Kidney (tissue), 13 donors: ENCODE measurements at regions not wholly inside any gene's neighbourhood (a gene's known extent, or its start where the extent isn't known, plus 50 kb on each side); places are given as distances from the start of the nearest gene placed in this dataset.

Experiments used
- DNase-seq, 5 donors: peaks; one replicate each; pipeline ENCODE4 v3.0.0-alpha.2; 2013 to 2020
- FAIRE-seq: peaks from 2 replicates; lab custom pipeline; 2012; peaks lifted over from hg19 to GRCh38; lab: Jason Lieb, UNC
- H3K27ac ChIP-seq, 2 donors: one replicate each; pipeline ENCODE4 v1.7.0; 2013; ENCODE audit warnings: low read depth in 2 of 2, low read length in 2 of 2, inconsistent platforms in 1 of 2
- H3K27me3 ChIP-seq: one replicate; pipeline ENCODE4 v1.7.1; 2013; ENCODE audit warnings: low read length, inconsistent platforms; ENCODE audit not compliant: control insufficient read depth, insufficient read depth
- H3K36me3 ChIP-seq, 3 donors: one replicate each; pipeline versions ENCODE4 v1.7.0 to v1.7.1; 2013; ENCODE audit warnings: low read length in 3 of 3, control low read depth in 1 of 3, inconsistent platforms in 1 of 3; ENCODE audit not compliant: insufficient read depth in 3 of 3, control insufficient read depth in 2 of 3
- H3K4me1 ChIP-seq, 3 donors: one replicate each; pipeline versions ENCODE4 v1.7.0 to v1.7.1; 2013; ENCODE audit warnings: low read length in 3 of 3, inconsistent platforms in 1 of 3, low read depth in 1 of 3; ENCODE audit not compliant: control insufficient read depth in 2 of 3, insufficient read depth in 2 of 3
- H3K4me3 ChIP-seq, 3 donors: one replicate each; pipeline versions ENCODE4 v1.7.0 to v1.8.1; 2013; ENCODE audit warnings: low read length in 3 of 3, control low read depth in 1 of 3, inconsistent platforms in 1 of 3
- H3K9ac ChIP-seq, 3 donors: one replicate each; pipeline versions ENCODE4 v1.7.0 to v1.7.1; 2013; ENCODE audit warnings: low read length in 3 of 3, control low read depth in 1 of 3, inconsistent platforms in 1 of 3
- H3K9me3 ChIP-seq, 3 donors: one replicate each; pipeline versions ENCODE4 v1.7.0 to v1.7.1; 2013; ENCODE audit warnings: low read length in 3 of 3, control low read depth in 1 of 3, inconsistent platforms in 1 of 3; ENCODE audit not compliant: control insufficient read depth in 2 of 3, insufficient read depth in 1 of 3
- intact Hi-C: fragments of 100-400 bp; cut with DNase I; formaldehyde crosslinking; loops from one replicate; pipeline ENCODE4 v1.11.1; 2022
- TF ChIP-seq, protein P1 (sequence below): IDR thresholded peaks from 3 replicates; pipeline ENCODE4 v1.5.1; 2012; ENCODE audit warnings: mild to moderate bottlenecking, moderate library complexity, borderline replicate concordance; ENCODE audit not compliant: insufficient read depth; ENCODE audit errors: extremely low read depth
- donor health status: control.
- donor health status: control.
- donor health status: control.
- donor health status: control.
- donor health status: control.
- donor health status: DM: yes; HTN: yes; CAD: no.
- donor health status: Normal renal cell carcinoma (clear cell type).

DNA sequence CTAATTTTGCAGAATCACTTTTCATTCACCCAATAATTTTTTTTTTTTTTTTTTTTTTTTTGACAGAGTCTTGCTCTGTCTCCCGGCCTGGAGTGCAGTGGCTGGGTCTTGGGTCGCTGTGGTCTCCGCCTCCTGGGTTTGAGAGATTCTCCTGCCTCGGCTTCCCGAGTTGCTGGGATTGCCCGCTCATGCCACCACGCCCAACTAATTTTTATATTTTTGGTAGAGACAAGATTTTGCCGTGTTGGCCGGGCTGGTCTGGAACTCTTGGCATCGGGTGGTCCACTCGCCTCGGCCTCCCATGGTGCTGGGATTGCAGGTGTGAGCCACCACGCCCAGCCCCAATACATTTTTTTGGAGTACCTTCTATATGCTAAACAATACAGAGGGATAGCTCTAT lies 1120.0 kb upstream of the ATXN8OS start:
- DNase-seq: peak in 1 of 5 donors; percentile 23
- H3K9ac ChIP-seq: no peak overlapping the region
- no peak overlapping the region for H3K27ac ChIP-seq
- intact Hi-C loops: no loop called here
- H3K4me1 ChIP-seq: no peaks in the 10 kb centered on the region
- H3K36me3 ChIP-seq: no peaks in the 10 kb centered on the region
- TF ChIP-seq, protein P1, sequence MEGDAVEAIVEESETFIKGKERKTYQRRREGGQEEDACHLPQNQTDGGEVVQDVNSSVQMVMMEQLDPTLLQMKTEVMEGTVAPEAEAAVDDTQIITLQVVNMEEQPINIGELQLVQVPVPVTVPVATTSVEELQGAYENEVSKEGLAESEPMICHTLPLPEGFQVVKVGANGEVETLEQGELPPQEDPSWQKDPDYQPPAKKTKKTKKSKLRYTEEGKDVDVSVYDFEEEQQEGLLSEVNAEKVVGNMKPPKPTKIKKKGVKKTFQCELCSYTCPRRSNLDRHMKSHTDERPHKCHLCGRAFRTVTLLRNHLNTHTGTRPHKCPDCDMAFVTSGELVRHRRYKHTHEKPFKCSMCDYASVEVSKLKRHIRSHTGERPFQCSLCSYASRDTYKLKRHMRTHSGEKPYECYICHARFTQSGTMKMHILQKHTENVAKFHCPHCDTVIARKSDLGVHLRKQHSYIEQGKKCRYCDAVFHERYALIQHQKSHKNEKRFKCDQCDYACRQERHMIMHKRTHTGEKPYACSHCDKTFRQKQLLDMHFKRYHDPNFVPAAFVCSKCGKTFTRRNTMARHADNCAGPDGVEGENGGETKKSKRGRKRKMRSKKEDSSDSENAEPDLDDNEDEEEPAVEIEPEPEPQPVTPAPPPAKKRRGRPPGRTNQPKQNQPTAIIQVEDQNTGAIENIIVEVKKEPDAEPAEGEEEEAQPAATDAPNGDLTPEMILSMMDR: no peak
- no peaks in the 10 kb centered on the region for H3K9me3 ChIP-seq
- no peak overlapping the region for H3K4me3 ChIP-seq
- no peak for FAIRE-seq
- H3K27me3 ChIP-seq: no peaks in the 10 kb centered on the region

DNA sequence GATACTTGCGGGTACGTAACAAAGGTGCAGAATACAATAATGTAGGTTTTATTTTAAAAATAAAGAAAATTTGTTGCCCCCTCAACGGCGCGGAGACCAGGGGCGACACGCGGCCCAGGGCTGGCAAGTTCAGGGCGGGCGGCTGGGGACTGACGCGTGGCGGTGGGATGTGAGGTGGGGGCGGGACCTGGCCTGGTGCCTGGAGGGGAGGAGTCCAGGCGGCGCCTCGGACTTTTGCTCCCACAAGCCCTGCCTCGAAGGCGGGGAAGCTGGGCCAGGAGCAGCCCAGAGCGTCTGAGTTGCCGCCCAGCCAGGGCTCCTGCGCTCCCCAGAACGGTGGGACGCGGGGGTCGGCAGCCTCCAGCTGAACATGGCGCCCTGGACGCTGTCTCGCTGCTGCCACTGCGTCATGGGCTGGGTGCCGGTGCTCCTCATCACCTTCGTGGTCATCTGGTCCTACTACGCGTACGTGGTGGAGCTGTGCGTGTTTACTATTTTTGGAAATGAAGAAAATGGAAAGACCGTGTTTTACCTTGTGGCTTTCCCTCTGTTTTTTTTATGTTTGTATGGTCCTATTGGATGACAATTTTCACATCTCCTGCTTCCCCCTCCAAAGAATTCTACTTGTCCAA lies 1122.8 kb upstream of the ATXN8OS start:
- DNase-seq: peak in 1 of 5 donors; percentile 74
- Histone ChIP-seq H3K4me3 (no peak overlapping the region), H3K9me3 (no peaks in the 10 kb centered on the region), H3K27ac (no peak overlapping the region), H3K36me3 (no peaks in the 10 kb centered on the region), H3K4me1 (no peaks in the 10 kb centered on the region), H3K9ac (no peak overlapping the region), H3K27me3 (no peaks in the 10 kb centered on the region)
- TF ChIP-seq, protein P1: no peak
- FAIRE-seq: no peak
- intact Hi-C loops: no loop called here

DNA sequence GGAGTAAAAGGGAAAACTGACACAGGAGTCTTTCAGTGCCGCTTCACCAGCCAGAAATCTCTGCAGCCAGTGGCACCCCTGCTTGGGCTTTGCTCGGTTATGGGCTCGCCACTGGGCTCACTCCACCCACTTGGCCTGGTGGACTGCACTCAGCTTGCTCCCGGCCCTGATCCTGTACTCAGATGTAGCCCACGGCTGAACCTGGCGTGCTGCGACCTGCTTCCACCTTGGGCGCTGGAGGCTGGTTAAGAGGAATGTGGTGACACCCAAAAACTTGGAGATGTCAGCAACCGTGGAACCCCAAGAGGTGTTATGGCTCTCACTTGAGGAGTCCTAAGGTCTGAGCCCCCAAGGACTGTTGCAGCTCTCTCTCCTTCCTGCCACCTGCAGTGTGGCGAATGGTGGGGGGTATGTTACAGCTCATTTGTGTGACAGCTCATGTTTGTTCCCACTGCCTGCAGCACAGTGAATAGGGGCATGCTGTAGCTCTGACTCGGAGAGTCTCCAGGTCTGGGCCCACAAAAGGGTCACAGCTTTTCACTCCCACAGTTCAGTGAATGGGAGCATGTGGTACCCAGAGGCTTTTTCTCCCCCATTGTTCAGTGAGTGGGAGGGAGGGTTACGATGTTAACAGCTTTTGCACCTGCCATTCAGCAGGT lies 1124.5 kb upstream of the ATXN8OS start:
- Histone ChIP-seq H3K9me3 (no peaks in the 10 kb centered on the region), H3K4me3 (no peak overlapping the region), H3K4me1 (no peaks in the 10 kb centered on the region), H3K27ac (no peak overlapping the region), H3K9ac (no peak overlapping the region), H3K36me3 (no peaks in the 10 kb centered on the region), H3K27me3 (no peaks in the 10 kb centered on the region)
- TF ChIP-seq, protein P1: no peak
- intact Hi-C loops: no loop called here
- FAIRE-seq (no peak), DNase-seq (peak in 1 of 5 donors; percentile 58)
